Adipocyte (in vitro differentiated cells): ENCODE measurements at regions not wholly inside any gene's neighbourhood (a gene's known extent, or its start where the extent isn't known, plus 50 kb on each side); places are given as distances from the start of the nearest gene placed in this dataset.
A peak's percentile ranks its signal among the peaks of the same experiment; 100 is the strongest.
"Not testable (repeated sequence)": the region's sequence is repeated elsewhere in the genome, so short reads cannot be mapped to it uniquely, and the experiment has no call there.

Experiments used
- DNase-seq: peaks from one replicate; pipeline ENCODE4 v3.0.0-alpha.2; 2015; ENCODE audit warnings: low read depth
- H3K27me3 ChIP-seq: replicated peaks from 2 replicates; pipeline ENCODE4 v1.7.0; 2013; ENCODE audit warnings: mild to moderate bottlenecking, low read length, moderate library complexity; ENCODE audit not compliant: control insufficient read depth, insufficient read depth
- H3K36me3 ChIP-seq: 2 replicates; pipeline ENCODE4 v1.7.0; 2013; ENCODE audit warnings: low read length, mild to moderate bottlenecking, moderate library complexity; ENCODE audit not compliant: control insufficient read depth, insufficient read depth, severe bottlenecking
- H3K4me1 ChIP-seq: 2 replicates; pipeline ENCODE4 v1.7.0; 2013; ENCODE audit warnings: mild to moderate bottlenecking, low read length, moderate library complexity; ENCODE audit not compliant: control insufficient read depth, insufficient read depth
- H3K4me3 ChIP-seq: 2 replicates; pipeline ENCODE4 v1.7.0; 2013; ENCODE audit warnings: mild to moderate bottlenecking, low read length, moderate library complexity
- H3K9ac ChIP-seq: 2 replicates; pipeline ENCODE4 v1.7.0; 2013; ENCODE audit warnings: mild to moderate bottlenecking, low read length, moderate library complexity
- H3K9me3 ChIP-seq: 2 replicates; pipeline ENCODE4 v1.7.0; 2013; ENCODE audit warnings: mild to moderate bottlenecking, low read length, moderate library complexity; ENCODE audit not compliant: control insufficient read depth

GRCh38 chr20:24851346-24852019, 97.6 kb upstream of the CST7 start:
- no peaks in the 10 kb centered on the region for H3K36me3 ChIP-seq
- peaks cover 8% of the 10 kb centered on the region for H3K27me3 ChIP-seq
- DNase-seq = no peak
- H3K9me3 ChIP-seq = peaks cover 23% of the 10 kb centered on the region
- H3K4me1 ChIP-seq = no peaks in the 10 kb centered on the region
- no peak overlapping the region for H3K4me3 ChIP-seq
- H3K9ac ChIP-seq = no peak overlapping the region

DNA sequence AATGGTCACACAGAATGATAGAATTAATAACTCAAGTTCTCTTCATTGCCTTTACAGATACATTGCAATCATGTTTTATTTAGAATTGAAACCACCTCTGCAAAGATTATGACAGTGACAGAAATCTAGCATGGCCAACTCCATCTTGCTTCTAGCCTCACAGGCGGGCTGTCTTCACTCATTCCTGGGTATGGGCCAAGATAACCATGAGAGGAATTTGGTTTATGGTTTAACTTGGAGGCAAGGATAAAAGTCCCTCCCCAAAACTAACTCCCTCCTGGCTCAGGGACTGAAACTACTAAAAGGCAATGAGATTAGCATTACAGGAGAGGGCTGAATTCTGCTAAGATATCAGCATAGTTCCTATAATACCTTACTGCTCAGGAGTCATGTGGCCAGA, 95.2 kb upstream of the CST7 start:
- no peaks in the 10 kb centered on the region for H3K4me1 ChIP-seq
- peak; percentile 12 for DNase-seq
- no peaks in the 10 kb centered on the region for H3K36me3 ChIP-seq
- H3K9me3 ChIP-seq = peaks cover 26% of the 10 kb centered on the region
- no peak overlapping the region for H3K4me3 ChIP-seq
- H3K27me3 ChIP-seq = peaks cover 8% of the 10 kb centered on the region
- H3K9ac ChIP-seq = no peak overlapping the region

DNA sequence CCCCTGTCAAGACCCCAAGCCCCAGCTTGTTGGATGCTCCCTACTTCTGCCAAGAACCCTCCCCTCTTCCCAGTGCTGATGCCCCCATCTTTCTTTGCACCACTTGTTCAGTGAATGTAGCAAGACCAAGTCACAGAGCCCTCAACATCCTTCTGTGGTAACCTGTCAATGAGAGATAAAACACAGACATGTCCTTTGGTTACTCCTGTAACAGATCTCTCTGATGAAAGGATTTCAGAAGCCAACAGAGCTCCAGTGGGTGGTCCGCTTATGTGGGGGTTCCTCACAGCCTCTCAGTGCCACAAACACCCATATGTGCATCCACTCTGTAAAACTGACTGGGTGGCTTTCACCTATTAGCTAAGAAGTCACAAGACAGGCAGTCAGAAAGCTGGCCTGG, 93.2 kb upstream of the CST7 start:
- Histone ChIP-seq H3K9ac (no peak overlapping the region), H3K9me3 (peaks cover 26% of the 10 kb centered on the region), H3K36me3 (no peaks in the 10 kb centered on the region), H3K4me1 (no peaks in the 10 kb centered on the region), H3K27me3 (no peaks in the 10 kb centered on the region), H3K4me3 (no peak overlapping the region)
- no peak for DNase-seq

GRCh38 chr20:24858500-24858899, 90.6 kb upstream of the CST7 start:
- not testable (repeated sequence) for H3K4me1 ChIP-seq, H3K36me3 ChIP-seq, H3K27me3 ChIP-seq, H3K4me3 ChIP-seq, DNase-seq, H3K9ac ChIP-seq
- H3K9me3 ChIP-seq = peaks cover 26% of the 10 kb centered on the region

DNA sequence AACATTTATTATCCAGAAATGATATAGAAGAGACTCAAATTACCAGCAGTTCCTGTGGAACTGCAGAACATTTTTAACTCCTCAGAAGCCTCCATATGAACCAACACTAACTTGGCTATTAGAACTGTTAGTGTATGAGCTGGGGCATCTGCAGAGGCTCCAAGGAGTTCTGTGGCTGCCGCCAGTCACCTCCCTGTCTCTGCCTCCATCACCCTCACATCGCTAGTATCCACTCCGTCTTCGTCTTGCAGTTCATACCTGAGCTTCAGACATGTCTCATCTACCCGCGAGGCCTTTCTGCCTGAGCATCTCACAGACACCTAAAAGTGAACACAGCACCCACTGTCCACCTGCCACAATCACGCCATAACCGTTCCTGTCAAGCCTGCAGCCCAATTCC, 89.5 kb upstream of the CST7 start:
- Histone ChIP-seq H3K9me3 (peaks cover 17% of the 10 kb centered on the region), H3K4me3 (no peak overlapping the region), H3K4me1 (peaks cover 10% of the 10 kb centered on the region), H3K36me3 (no peaks in the 10 kb centered on the region), H3K27me3 (no peaks in the 10 kb centered on the region), H3K9ac (no peak overlapping the region)
- no peak for DNase-seq

- Histone ChIP-seq H3K27me3 (no peaks in the 10 kb centered on the region), H3K4me1 (peaks cover 10% of the 10 kb centered on the region), H3K36me3 (no peaks in the 10 kb centered on the region), H3K4me3 (no peak overlapping the region), H3K9me3 (peaks cover 1% of the 10 kb centered on the region), H3K9ac (no peak overlapping the region)
- no peak for DNase-seq
These were observed 86.9 kb upstream of the CST7 start for GRCh38 chr20:24862186-24862585.

GRCh38 chr20:24862606-24863005, 86.5 kb upstream of the CST7 start:
- DNase-seq = no peak
- H3K4me1 ChIP-seq = peaks cover 10% of the 10 kb centered on the region
- H3K9ac ChIP-seq = no peak overlapping the region
- no peaks in the 10 kb centered on the region for H3K27me3 ChIP-seq
- H3K36me3 ChIP-seq = no peaks in the 10 kb centered on the region
- H3K4me3 ChIP-seq = no peak overlapping the region
- H3K9me3 ChIP-seq = no peaks in the 10 kb centered on the region

DNA sequence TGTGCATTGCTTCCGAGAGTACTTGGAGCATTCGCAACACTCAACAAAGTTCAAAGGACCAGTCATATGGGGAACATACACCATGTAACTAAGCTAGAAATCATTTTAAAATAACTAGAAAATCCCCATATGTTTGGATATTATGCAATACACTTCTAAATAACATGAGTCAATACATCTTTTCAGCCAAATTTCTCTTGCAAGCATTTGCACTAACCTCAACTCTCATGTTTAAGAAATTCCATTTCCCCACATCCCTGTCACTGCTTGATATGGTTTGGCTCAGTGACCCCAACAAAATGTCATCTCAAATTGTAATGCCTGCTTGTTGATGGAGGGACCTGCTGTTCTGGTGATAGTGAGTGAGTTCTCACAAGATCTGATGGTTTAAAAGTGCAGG, 85.7 kb upstream of the CST7 start:
- no peak overlapping the region for H3K4me3 ChIP-seq
- no peaks in the 10 kb centered on the region for H3K36me3 ChIP-seq
- no peaks in the 10 kb centered on the region for H3K9me3 ChIP-seq
- peaks cover 10% of the 10 kb centered on the region for H3K4me1 ChIP-seq
- DNase-seq = peak; percentile 95
- no peaks in the 10 kb centered on the region for H3K27me3 ChIP-seq
- no peak overlapping the region for H3K9ac ChIP-seq

DNA sequence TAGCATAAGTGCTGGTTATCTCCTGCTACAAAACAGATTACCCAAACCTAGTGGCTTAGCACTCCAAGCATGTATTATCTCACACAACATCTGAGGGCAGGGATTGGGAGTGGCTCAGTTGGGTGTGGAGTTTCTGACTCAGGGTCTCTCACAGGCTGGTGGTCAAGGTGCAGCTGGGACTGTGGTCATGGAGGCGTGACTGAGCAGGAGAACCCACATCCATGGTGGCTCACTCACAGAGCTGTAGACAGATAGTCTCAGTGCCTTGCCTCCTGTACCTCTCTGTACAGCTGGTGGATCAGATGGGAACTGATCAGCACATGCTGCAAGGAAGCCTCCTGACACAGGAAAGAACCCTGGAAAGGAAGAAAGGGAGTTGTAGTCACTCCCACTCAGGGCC, 83.1 kb upstream of the CST7 start:
- Histone ChIP-seq H3K4me1 (peaks cover 10% of the 10 kb centered on the region), H3K4me3 (no peak overlapping the region), H3K36me3 (no peaks in the 10 kb centered on the region), H3K27me3 (peaks cover 4% of the 10 kb centered on the region), H3K9ac (no peak overlapping the region), H3K9me3 (no peaks in the 10 kb centered on the region)
- no peak for DNase-seq

- Histone ChIP-seq H3K9me3 (no peaks in the 10 kb centered on the region), H3K4me1 (peaks cover 10% of the 10 kb centered on the region), H3K36me3 (no peaks in the 10 kb centered on the region)
These were observed 82.3 kb upstream of the CST7 start for GRCh38 chr20:24866742-24867141.

GRCh38 chr20:24867556-24867955, 81.5 kb upstream of the CST7 start:
- no peak overlapping the region for H3K4me3 ChIP-seq
- peaks cover 10% of the 10 kb centered on the region for H3K4me1 ChIP-seq
- peaks cover 14% of the 10 kb centered on the region for H3K27me3 ChIP-seq
- H3K9ac ChIP-seq = no peak overlapping the region
- H3K36me3 ChIP-seq = no peaks in the 10 kb centered on the region
- no peaks in the 10 kb centered on the region for H3K9me3 ChIP-seq
- no peak for DNase-seq

More at GRCh38 chr20:24866742-24867141, 82.3 kb upstream of the CST7 start:
- no peak overlapping the region for H3K9ac ChIP-seq
- H3K4me3 ChIP-seq = no peak overlapping the region
- no peak for DNase-seq
- H3K27me3 ChIP-seq = peaks cover 7% of the 10 kb centered on the region

- H3K9ac ChIP-seq = no peak overlapping the region
- no peak overlapping the region for H3K4me3 ChIP-seq
- H3K36me3 ChIP-seq = no peaks in the 10 kb centered on the region
- H3K4me1 ChIP-seq = peaks cover 4% of the 10 kb centered on the region
- no peaks in the 10 kb centered on the region for H3K9me3 ChIP-seq
- DNase-seq = no peak
- H3K27me3 ChIP-seq = peaks cover 17% of the 10 kb centered on the region
These were observed 80.6 kb upstream of the CST7 start for GRCh38 chr20:24868396-24868927.
